ENCODE measurements at regions not wholly inside any gene's neighbourhood (a gene's known extent, or its start where the extent isn't known, plus 50 kb on each side); places are given as distances from the start of the nearest gene placed in this dataset.

- TF ChIP-seq CTCF (conservative IDR thresholded peaks at IDR 0.05; ENCODE audit: low read length), result no peak
- TF ChIP-seq EZH2phosphoT487 (IDR thresholded peaks at IDR 0.05; ENCODE audit: borderline replicate concordance, low read depth, low read length), result no peak
Observed at GRCh38 chr7:46195934-46196333, 274.9 kb upstream of the IGFBP3 start.
